ENCODE measurements at regions not wholly inside any gene's neighbourhood (a gene's known extent, or its start where the extent isn't known, plus 50 kb on each side); places are given as distances from the start of the nearest gene placed in this dataset.

- DNase-seq = no peak
Measured at GRCh38 chr7:18154726-18155125, 127.1 kb upstream of the PRPS1L1 start.

GRCh38 chr7:18157233-18157632 is 129.6 kb upstream of the PRPS1L1 start:
- DNase-seq = no peak

GRCh38 chr7:18162657-18163056 is 135.0 kb upstream of the PRPS1L1 start:
- DNase-seq = no peak

- DNase-seq = no peak
Measured at GRCh38 chr7:18163091-18163490, 135.4 kb upstream of the PRPS1L1 start.

GRCh38 chr7:18165166-18165565 is 137.5 kb upstream of the PRPS1L1 start:
- DNase-seq = no peak

GRCh38 chr7:18166002-18166401 is 138.4 kb upstream of the PRPS1L1 start:
- DNase-seq = no peak

GRCh38 chr7:18167815-18168214 is 140.2 kb upstream of the PRPS1L1 start:
- no peak for DNase-seq

GRCh38 chr7:18174996-18175395 is 147.3 kb upstream of the PRPS1L1 start:
- DNase-seq = no peak

GRCh38 chr7:18175801-18176450 is 148.3 kb upstream of the PRPS1L1 start:
- DNase-seq = no peak

GRCh38 chr7:18177129-18177814 is 149.6 kb upstream of the PRPS1L1 start:
- DNase-seq = no peak

- DNase-seq = no peak
Measured at GRCh38 chr7:18177815-18178660, 150.4 kb upstream of the PRPS1L1 start.

- DNase-seq = no peak
Measured at GRCh38 chr7:18179093-18179492, 151.4 kb upstream of the PRPS1L1 start.

GRCh38 chr7:18180685-18181084 is 153.0 kb upstream of the PRPS1L1 start:
- DNase-seq = no peak

GRCh38 chr7:18189500-18190126 is 162.0 kb upstream of the PRPS1L1 start:
- no peak for DNase-seq

GRCh38 chr7:18191341-18191740 is 163.7 kb upstream of the PRPS1L1 start:
- DNase-seq = no peak

- no peak for DNase-seq
Measured at GRCh38 chr7:18191862-18192625, 164.4 kb upstream of the PRPS1L1 start.

GRCh38 chr7:18194616-18195015 is 167.0 kb upstream of the PRPS1L1 start:
- no peak for DNase-seq

- no peak for DNase-seq
Measured at GRCh38 chr7:18196638-18197037, 169.0 kb upstream of the PRPS1L1 start.

- DNase-seq = no peak
Measured at GRCh38 chr7:18198868-18199267, 171.2 kb upstream of the PRPS1L1 start.

GRCh38 chr7:18200266-18200665 is 172.6 kb upstream of the PRPS1L1 start:
- no peak for DNase-seq

GRCh38 chr7:18200855-18201254 is 173.2 kb upstream of the PRPS1L1 start:
- no peak for DNase-seq

- no peak for DNase-seq
Measured at GRCh38 chr7:18201350-18201749, 173.7 kb upstream of the PRPS1L1 start.

Measured in DMS53 (cell line).